ENCODE measurements at regions not wholly inside any gene's neighbourhood (a gene's known extent, or its start where the extent isn't known, plus 50 kb on each side); places are given as distances from the start of the nearest gene placed in this dataset.

DNA sequence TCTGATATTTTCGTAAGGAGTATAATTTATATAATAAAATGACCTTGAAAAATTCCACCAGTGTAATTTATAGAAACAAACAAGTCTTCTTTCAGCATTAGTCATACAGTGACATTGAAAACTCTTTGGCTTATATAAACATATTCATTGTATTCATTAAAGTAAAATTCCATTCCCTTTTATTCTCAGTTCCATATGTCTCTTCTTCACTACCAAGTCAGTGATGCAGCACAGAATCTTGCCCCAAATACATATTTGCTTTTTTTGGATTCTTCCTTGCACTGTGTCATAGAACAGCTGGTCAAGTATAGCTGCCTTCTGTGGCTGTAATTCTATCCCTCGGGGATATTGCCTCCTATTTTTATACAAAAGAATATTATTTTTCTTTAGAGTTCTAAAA, 884.5 kb upstream of the POT1 start:
- no peak for TF ChIP-seq EZH2phosphoT487 (IDR thresholded peaks at IDR 0.05; ENCODE audit: insufficient read depth, low read depth)
- TF ChIP-seq EZH2 (IDR thresholded peaks at IDR 0.05; ENCODE audit: insufficient read depth, poor library complexity, severe bottlenecking) = no peak
